Loucy (cell line): ENCODE measurements at regions not wholly inside any gene's neighbourhood (a gene's known extent, or its start where the extent isn't known, plus 50 kb on each side); places are given as distances from the start of the nearest gene placed in this dataset.

Experiments used
- H2AFZ ChIP-seq: fragments of 200-600 bp; sonication (generic); 2 replicates; pipeline ENCODE4 v1.6.0; 2016; ENCODE audit warnings: antibody characterized with exemption, mild to moderate bottlenecking, low read length, moderate library complexity
- H3F3A ChIP-seq: fragments of 200-600 bp; 2 replicates; pipeline ENCODE4 v1.6.0; 2016; ENCODE audit warnings: antibody characterized with exemption, low read depth, mild to moderate bottlenecking
- H3K27me3 ChIP-seq: fragments of 200-600 bp; sonication (generic); 2 replicates; pipeline ENCODE4 v1.6.1; 2014; ENCODE audit warnings: low read length, mild to moderate bottlenecking; ENCODE audit not compliant: insufficient read depth, poor library complexity, severe bottlenecking
- H3K36me3 ChIP-seq: fragments of 200-600 bp; sonication (generic); 2 replicates; pipeline ENCODE4 v1.6.1; 2016; ENCODE audit warnings: low read length; ENCODE audit not compliant: insufficient read depth
- H3K4me1 ChIP-seq: fragments of 200-600 bp; sonication (generic); 2 replicates; pipeline ENCODE4 v1.5.1; 2014; ENCODE audit warnings: low read length, mild to moderate bottlenecking; ENCODE audit not compliant: insufficient read depth, poor library complexity, severe bottlenecking
- H3K4me2 ChIP-seq: fragments of 200-600 bp; sonication (generic); 2 replicates; pipeline ENCODE4 v1.6.0; 2014; ENCODE audit warnings: antibody characterized with exemption, low read length, low read depth, mild to moderate bottlenecking; ENCODE audit not compliant: poor library complexity, severe bottlenecking
- H3K4me3 ChIP-seq: fragments of 200-600 bp; sonication (generic); 2 replicates; pipeline ENCODE4 v1.5.1; 2014; ENCODE audit warnings: low read length, mild to moderate bottlenecking, mixed read lengths; ENCODE audit not compliant: poor library complexity, severe bottlenecking
- H3K79me2 ChIP-seq: fragments of 200-600 bp; sonication (generic); 2 replicates; pipeline ENCODE4 v1.6.1; 2014; ENCODE audit warnings: low read length; ENCODE audit not compliant: insufficient read depth
- H3K9ac ChIP-seq: fragments of 200-600 bp; sonication (generic); 2 replicates; pipeline ENCODE4 v1.6.0; 2014; ENCODE audit warnings: mild to moderate bottlenecking, low read depth, low read length, moderate library complexity; ENCODE audit not compliant: poor library complexity, severe bottlenecking
- H3K9me2 ChIP-seq: fragments of 200-600 bp; sonication (generic); replicated peaks from 2 replicates; pipeline ENCODE4 v1.6.1; 2016; ENCODE audit warnings: low read depth, low read length, mixed read lengths
- H3K9me3 ChIP-seq: fragments of 200-600 bp; sonication (generic); 2 replicates; pipeline ENCODE4 v1.6.1; 2014; ENCODE audit warnings: mild to moderate bottlenecking, antibody characterized with exemption, low read length, low read depth; ENCODE audit not compliant: insufficient read depth
- H4K20me1 ChIP-seq: fragments of 200-600 bp; sonication (generic); 2 replicates; pipeline ENCODE4 v1.6.0; 2014; ENCODE audit warnings: antibody characterized with exemption, low read length, mild to moderate bottlenecking; ENCODE audit not compliant: insufficient read depth, poor library complexity, severe bottlenecking
- CTCF ChIP-seq: fragments of 200-600 bp; sonication (generic); conservative IDR thresholded peaks from 2 replicates; pipeline ENCODE4 v1.5.1; 2014; ENCODE audit warnings: mild to moderate bottlenecking, antibody characterized with exemption, low read length
- EZH2phosphoT487 ChIP-seq: fragments of 200-600 bp; IDR thresholded peaks from 2 replicates; pipeline ENCODE4 v1.6.1; 2018; ENCODE audit warnings: antibody characterized with exemption, mild to moderate bottlenecking, moderate library complexity, borderline replicate concordance

GRCh38 chr2:18362696-18363095, 197.8 kb downstream of the RDH14 start:
- Histone ChIP-seq H3K9me3 (no peaks in the 10 kb centered on the region), H4K20me1 (no peaks in the 10 kb centered on the region)
- no peak for TF ChIP-seq CTCF
- TF ChIP-seq EZH2phosphoT487, result no peak

GRCh38 chr2:18357537-18357936, 202.9 kb downstream of the RDH14 start:
- Histone ChIP-seq H3K36me3 (no peaks in the 10 kb centered on the region), H2AFZ (no peak overlapping the region), H4K20me1 (no peaks in the 10 kb centered on the region), H3K9ac (no peak overlapping the region), H3K4me1 (no peaks in the 10 kb centered on the region), H3K4me3 (no peak overlapping the region), H3K9me3 (no peaks in the 10 kb centered on the region), H3K27me3 (no peaks in the 10 kb centered on the region), H3K79me2 (no peaks in the 10 kb centered on the region), H3F3A (no peaks in the 10 kb centered on the region), H3K9me2 (no peaks in the 10 kb centered on the region), H3K4me2 (no peak overlapping the region)
- TF ChIP-seq EZH2phosphoT487 (no peak), CTCF (no peak)

More at GRCh38 chr2:18362696-18363095, 197.8 kb downstream of the RDH14 start:
- Histone ChIP-seq H3K36me3 (no peaks in the 10 kb centered on the region), H3K9ac (no peak overlapping the region), H2AFZ (no peak overlapping the region), H3K4me3 (no peak overlapping the region), H3F3A (no peaks in the 10 kb centered on the region), H3K9me2 (no peaks in the 10 kb centered on the region), H3K4me1 (no peaks in the 10 kb centered on the region), H3K4me2 (no peak overlapping the region), H3K27me3 (no peaks in the 10 kb centered on the region), H3K79me2 (no peaks in the 10 kb centered on the region)

GRCh38 chr2:18356676-18357075, 203.8 kb downstream of the RDH14 start:
- H3K79me2 ChIP-seq, result no peaks in the 10 kb centered on the region
- H2AFZ ChIP-seq, result no peak overlapping the region
- H3K4me1 ChIP-seq, result no peaks in the 10 kb centered on the region
- no peaks in the 10 kb centered on the region for H4K20me1 ChIP-seq
- H3K9me2 ChIP-seq, result no peaks in the 10 kb centered on the region
- H3K4me3 ChIP-seq, result no peak overlapping the region
- no peaks in the 10 kb centered on the region for H3K9me3 ChIP-seq
- no peaks in the 10 kb centered on the region for H3K27me3 ChIP-seq
- H3K4me2 ChIP-seq, result no peak overlapping the region
- TF ChIP-seq EZH2phosphoT487 (no peak), CTCF (no peak)
- no peaks in the 10 kb centered on the region for H3K36me3 ChIP-seq
- no peaks in the 10 kb centered on the region for H3F3A ChIP-seq
- no peak overlapping the region for H3K9ac ChIP-seq
